Dermis blood vessel endothelial cell (primary cell): ENCODE measurements at regions not wholly inside any gene's neighbourhood (a gene's known extent, or its start where the extent isn't known, plus 50 kb on each side); places are given as distances from the start of the nearest gene placed in this dataset.
"Not testable (repeated sequence)": the region's sequence is repeated elsewhere in the genome, so short reads cannot be mapped to it uniquely, and the experiment has no call there.

Experiments
- DNase-seq: peaks from one replicate; pipeline ENCODE4 v3.0.0; 2010

DNA sequence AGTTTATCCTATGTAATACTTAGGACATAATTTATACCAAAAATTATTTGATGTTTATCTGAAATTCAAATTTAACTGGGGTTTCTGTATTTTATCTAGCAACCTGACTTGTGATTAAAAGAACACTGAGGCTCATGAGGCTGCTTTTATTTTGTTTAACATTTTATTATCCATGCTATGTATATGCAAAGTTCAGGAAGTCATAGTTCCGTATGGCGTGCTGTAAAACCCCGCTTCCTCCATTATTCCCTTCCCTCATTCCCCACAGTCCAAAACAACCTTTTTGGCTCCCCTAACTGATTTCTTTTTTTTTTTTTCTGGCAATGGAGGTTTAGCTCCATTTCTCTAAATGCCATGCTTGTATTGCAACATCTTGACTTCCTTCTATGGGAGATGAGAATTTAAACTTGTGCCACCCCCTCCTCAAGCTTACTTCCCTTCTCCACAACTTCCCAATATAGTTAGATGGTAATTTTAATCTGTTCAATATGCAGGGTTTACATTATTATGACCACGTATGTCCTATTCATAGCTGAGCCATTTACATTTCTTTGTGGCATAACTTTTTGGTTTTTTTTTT lies 138.0 kb upstream of the DNAH14 start:
- no peak for DNase-seq

GRCh38 chr1:224795591-224795990 lies 133.9 kb upstream of the DNAH14 start:
- DNase-seq = no peak

GRCh38 chr1:224799083-224799482 lies 130.4 kb upstream of the DNAH14 start:
- no peak for DNase-seq

GRCh38 chr1:224800486-224801119 lies 128.9 kb upstream of the DNAH14 start:
- no peak for DNase-seq

GRCh38 chr1:224801844-224802490 lies 127.5 kb upstream of the DNAH14 start:
- DNase-seq = no peak

- DNase-seq = no peak
Measured at GRCh38 chr1:224802617-224803016, 126.9 kb upstream of the DNAH14 start.

- no peak for DNase-seq
Measured at GRCh38 chr1:224804220-224804619, 125.3 kb upstream of the DNAH14 start.

- no peak for DNase-seq
Measured at GRCh38 chr1:224805889-224806288, 123.6 kb upstream of the DNAH14 start.

GRCh38 chr1:224809137-224809536 lies 120.3 kb upstream of the DNAH14 start:
- DNase-seq = no peak

DNA sequence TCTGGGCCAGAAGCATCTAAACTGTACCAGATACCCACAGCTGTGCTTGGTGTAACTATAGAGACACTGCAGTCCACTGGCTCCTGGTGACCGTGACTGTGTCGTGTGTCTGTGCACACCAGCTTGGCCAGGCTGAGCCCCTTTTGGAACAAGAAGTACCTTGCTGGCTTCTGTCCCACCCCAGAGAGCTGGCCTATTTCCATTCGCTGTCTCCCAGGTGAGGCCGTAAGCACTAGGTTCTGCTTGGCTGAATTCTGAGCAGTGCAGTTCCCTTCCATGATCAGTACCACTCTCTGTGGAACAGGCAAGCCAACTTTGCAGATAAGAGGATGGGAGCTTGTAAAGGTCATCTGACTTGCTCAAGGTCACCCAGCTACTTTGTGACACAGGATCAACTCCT lies 119.9 kb upstream of the DNAH14 start:
- DNase-seq = no peak

- no peak for DNase-seq
Measured at GRCh38 chr1:224811564-224811963, 117.9 kb upstream of the DNAH14 start.

GRCh38 chr1:224815647-224816046 lies 113.8 kb upstream of the DNAH14 start:
- no peak for DNase-seq

- no peak for DNase-seq
Measured at GRCh38 chr1:224816062-224816461, 113.4 kb upstream of the DNAH14 start.

DNA sequence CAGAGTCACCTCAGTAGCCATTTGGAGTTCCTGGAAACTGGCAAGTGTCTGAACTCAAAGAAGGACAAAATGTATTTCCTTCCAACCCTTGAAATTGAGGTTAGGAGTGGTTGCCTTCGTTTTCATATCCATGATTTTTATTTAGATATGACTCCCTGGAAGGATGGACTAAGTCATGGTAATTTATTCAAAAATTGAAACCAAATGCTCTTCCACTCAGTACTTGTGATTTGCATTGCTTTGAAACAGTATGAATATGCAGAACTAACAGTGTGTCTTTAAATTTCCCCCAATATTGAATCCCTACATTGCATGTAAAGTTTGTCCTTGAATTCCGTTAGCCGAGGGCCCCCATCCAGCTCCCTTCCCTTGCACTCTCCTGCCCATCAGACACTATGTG lies 112.1 kb upstream of the DNAH14 start:
- DNase-seq = no peak

- no peak for DNase-seq
Measured at GRCh38 chr1:224819861-224820260, 109.6 kb upstream of the DNAH14 start.

DNA sequence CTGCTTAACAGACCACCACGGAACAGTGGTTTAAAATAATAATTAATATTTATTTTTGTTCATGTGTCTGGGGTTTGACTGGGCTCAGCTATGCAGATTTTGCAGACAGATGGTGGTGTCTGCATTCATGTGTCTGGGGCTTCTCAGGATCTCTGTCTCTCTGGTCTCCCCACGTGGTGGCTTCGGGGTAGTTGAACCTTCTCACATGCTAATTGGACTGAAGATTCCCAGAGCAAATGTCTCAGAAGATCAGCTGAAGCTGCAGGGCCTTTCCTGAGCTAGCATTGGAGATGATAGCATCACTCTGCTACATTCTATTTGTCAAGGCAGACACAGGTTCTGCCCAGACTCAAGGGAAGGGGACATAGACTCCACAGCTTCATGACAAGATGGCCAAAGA lies 109.1 kb upstream of the DNAH14 start:
- DNase-seq = no peak

- not testable (repeated sequence) for DNase-seq
Measured at GRCh38 chr1:224821751-224822150, 107.7 kb upstream of the DNAH14 start.

DNA sequence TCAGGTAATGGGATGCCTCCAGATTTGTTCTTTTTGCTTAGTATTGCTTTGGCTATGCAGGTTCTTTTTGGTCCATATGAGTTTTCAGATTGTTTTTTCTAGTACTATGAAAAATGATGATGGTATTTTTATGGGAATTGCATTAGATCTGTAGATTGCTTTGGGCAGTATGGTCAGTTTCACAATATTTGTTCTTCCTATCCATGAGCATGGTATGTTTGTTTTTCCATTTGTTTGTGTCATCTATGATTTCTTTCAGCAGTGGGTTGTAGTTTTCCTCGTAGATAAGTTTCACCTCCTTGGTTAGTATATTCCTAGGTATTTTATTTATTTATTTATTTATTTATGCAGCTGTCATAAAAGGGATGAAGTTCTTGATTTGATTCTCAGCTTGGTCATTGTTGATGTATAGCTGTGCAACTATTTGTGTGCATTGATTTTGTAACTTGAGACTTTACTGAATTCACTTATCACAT lies 103.9 kb upstream of the DNAH14 start:
- no peak for DNase-seq

GRCh38 chr1:224828691-224829090 lies 100.8 kb upstream of the DNAH14 start:
- DNase-seq = no peak

GRCh38 chr1:224831501-224831900 lies 98.0 kb upstream of the DNAH14 start:
- DNase-seq = no peak

GRCh38 chr1:224839648-224840300 lies 89.7 kb upstream of the DNAH14 start:
- DNase-seq = not testable (repeated sequence)

- not testable (repeated sequence) for DNase-seq
Measured at GRCh38 chr1:224841803-224842202, 87.7 kb upstream of the DNAH14 start.

- no peak for DNase-seq
Measured at GRCh38 chr1:224846119-224846907, 83.2 kb upstream of the DNAH14 start.
